ENCODE measurements at regions not wholly inside any gene's neighbourhood (a gene's known extent, or its start where the extent isn't known, plus 50 kb on each side); places are given as distances from the start of the nearest gene placed in this dataset.

- TF ChIP-seq, protein P1, sequence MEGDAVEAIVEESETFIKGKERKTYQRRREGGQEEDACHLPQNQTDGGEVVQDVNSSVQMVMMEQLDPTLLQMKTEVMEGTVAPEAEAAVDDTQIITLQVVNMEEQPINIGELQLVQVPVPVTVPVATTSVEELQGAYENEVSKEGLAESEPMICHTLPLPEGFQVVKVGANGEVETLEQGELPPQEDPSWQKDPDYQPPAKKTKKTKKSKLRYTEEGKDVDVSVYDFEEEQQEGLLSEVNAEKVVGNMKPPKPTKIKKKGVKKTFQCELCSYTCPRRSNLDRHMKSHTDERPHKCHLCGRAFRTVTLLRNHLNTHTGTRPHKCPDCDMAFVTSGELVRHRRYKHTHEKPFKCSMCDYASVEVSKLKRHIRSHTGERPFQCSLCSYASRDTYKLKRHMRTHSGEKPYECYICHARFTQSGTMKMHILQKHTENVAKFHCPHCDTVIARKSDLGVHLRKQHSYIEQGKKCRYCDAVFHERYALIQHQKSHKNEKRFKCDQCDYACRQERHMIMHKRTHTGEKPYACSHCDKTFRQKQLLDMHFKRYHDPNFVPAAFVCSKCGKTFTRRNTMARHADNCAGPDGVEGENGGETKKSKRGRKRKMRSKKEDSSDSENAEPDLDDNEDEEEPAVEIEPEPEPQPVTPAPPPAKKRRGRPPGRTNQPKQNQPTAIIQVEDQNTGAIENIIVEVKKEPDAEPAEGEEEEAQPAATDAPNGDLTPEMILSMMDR (IDR thresholded peaks at IDR 0.05) = no peak
- TF ChIP-seq POLR2AphosphoS5 (IDR thresholded peaks at IDR 0.05) = no peak
These were observed 111.0 kb downstream of the HSPH1 start for GRCh38 chr13:31050486-31051400.

Measured in transverse colon (tissue), 4 donors.